Epithelial cell of prostate (primary cell): ENCODE measurements at regions not wholly inside any gene's neighbourhood (a gene's known extent, or its start where the extent isn't known, plus 50 kb on each side); places are given as distances from the start of the nearest gene placed in this dataset.

Experiments
- DNase-seq: peaks from one replicate; pipeline ENCODE4 v3.0.0-alpha.2; 2011; ENCODE audit warnings: low read depth, low spot score
- H3K27ac ChIP-seq: fragments of 450-650 bp; 2 replicates; pipeline ENCODE4 v1.5.1; 2017; ENCODE audit warnings: mild to moderate bottlenecking

GRCh38 chr14:98606041-98606640 lies 665.9 kb downstream of the BCL11B start:
- no peak for DNase-seq
- H3K27ac ChIP-seq: no peak overlapping the region

- no peak overlapping the region for H3K27ac ChIP-seq
- DNase-seq: no peak
These were observed 665.2 kb downstream of the BCL11B start for GRCh38 chr14:98606816-98607215.

DNA sequence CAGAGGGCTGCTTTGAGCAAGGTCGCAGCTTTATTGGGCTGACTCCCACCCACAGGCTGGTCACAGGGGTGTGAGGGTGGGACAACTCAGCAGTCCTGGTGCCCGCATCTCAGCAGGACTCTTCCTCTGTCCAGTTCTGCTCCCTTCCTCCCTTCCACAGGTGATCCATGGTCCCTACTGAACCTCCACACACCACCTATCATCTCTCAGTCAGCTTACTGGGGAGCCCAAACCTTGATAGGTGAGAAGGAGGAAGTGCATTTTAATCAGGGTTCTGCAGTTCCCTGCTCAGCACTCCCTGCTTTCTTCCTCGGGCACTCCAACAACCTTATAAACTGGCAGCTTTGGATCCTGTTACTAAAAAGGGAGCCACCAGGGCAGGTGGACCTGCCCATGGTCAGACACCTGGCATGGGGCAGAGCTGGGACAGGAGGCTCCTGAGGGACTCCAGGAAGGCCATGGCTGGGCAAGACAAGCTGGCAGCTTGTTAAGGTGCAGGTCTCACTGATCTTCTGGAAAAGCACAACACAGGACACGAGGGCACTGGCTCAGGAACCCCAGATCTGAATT lies 664.6 kb downstream of the BCL11B start:
- no peak for DNase-seq
- no peak overlapping the region for H3K27ac ChIP-seq

DNA sequence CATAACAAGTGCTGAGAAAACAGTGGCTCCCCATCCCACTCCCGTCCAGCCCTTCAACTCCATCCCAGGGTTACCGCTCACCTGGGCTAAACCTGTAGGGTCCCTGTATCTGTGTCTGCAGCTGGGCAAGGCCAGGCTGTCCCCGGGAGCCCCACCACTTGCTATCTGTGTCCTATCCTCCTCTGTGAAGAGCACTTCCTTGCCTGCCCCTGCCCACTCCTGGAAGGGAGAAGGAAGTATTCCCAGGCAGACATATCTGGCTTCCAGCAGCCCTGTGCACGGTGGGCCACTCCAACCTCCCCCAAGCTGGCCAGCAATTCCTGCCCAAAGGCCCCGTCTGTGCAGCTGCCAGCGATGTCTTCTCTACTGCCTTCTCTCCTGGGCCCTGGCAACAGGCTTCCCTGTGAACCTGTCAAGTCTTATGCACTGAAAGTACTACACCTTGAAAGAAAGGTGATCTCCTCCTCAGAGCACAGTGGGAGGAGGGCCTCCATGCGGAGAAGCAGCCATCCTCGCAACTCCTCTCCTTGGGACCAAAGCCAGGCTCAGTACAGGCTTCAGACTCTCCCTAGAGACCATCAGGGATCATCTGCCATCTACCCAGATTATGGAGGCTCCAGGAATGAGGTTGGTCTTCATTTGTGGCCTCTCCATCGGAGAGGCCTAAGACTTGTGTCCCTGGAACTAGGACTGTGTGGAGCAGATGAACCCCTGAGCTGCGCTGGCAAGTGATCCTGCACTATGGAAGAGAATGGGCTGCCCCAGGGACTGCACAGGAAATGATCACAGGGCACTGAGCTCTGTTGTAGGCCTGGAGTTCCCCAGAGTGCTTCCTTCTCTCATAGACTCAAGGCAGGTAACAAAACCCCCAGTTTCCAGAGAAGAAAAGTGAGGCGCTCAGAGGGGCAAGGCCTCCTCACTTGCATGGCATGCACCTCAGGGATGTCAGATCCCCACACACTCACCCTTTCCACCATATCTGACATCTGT lies 663.6 kb downstream of the BCL11B start:
- DNase-seq: no peak
- H3K27ac ChIP-seq: no peak overlapping the region

DNA sequence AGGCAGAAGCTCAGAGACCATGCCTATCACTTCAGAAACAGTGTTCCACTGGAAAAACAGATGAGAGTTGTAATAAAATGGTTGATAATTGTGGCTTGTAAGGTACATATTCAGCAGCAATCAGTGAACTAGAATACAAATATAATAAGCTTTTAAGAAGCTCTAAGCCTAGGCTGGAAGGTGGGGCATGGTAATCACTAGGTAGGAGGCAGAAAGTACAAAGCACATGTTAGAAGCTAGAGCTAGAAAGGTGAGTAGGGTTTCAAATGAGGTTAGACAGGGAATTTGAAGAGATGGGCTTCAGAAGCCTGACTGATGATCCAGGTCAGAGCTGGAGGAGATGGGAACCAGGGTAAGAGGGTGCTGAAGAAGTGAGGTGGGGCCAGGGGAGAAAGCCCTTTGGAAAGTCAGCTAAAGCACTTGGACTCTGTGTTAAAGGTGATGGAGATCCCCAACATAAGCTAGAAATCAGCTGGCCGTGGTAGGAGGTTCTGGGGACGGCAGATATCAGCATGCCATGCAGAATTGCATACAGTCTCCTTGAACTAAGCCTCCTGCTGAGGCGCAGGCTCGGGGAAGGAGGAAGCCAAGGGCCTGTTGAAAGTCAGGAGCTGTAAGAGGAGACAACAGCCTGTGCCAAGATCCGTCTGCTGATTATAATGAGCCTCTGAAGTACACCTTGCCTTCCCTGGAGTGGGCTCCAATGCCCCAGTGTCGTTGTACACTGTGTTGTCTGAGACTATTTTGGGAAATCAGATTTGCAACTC lies 659.4 kb downstream of the BCL11B start:
- no peak for DNase-seq
- H3K27ac ChIP-seq: no peak overlapping the region

GRCh38 chr14:98614741-98615140 lies 657.3 kb downstream of the BCL11B start:
- H3K27ac ChIP-seq: no peak overlapping the region
- DNase-seq: no peak

GRCh38 chr14:98622208-98623051 lies 649.6 kb downstream of the BCL11B start:
- H3K27ac ChIP-seq: no peak overlapping the region
- DNase-seq: no peak

- no peak for DNase-seq
These were observed 648.1 kb downstream of the BCL11B start for GRCh38 chr14:98623788-98624415.

DNA sequence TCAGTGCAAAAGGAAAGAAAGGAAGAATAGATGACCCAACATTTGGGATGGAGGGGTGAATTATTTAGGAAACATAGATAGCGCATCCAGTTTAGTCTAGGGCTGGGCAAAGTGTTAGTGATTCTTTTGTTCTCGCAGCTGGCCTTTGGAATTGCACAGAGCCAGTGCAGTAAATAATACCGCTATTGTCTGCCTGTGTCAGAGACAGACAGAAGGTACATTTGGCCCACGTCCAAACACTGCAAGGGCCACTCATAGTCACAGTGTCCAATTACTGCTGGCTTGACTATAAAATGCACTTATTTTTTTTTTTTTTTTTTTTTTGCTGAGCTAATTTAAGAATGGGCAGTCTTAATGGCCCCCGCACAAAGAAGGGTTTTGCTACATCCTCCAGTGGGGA lies 638.6 kb downstream of the BCL11B start:
- no peak overlapping the region for H3K27ac ChIP-seq
- DNase-seq: no peak

More at GRCh38 chr14:98623788-98624415, 648.1 kb downstream of the BCL11B start:
- H3K27ac ChIP-seq: no peak overlapping the region

- H3K27ac ChIP-seq: no peak overlapping the region
- no peak for DNase-seq
These were observed 637.8 kb downstream of the BCL11B start for GRCh38 chr14:98634043-98634820.

- H3K27ac ChIP-seq: no peak overlapping the region
- DNase-seq: no peak
These were observed 633.6 kb downstream of the BCL11B start for GRCh38 chr14:98638366-98638765.

GRCh38 chr14:98647754-98648153 lies 624.2 kb downstream of the BCL11B start:
- DNase-seq: no peak
- no peak overlapping the region for H3K27ac ChIP-seq

GRCh38 chr14:98651037-98651436 lies 621.0 kb downstream of the BCL11B start:
- DNase-seq: no peak

GRCh38 chr14:98665007-98665406 lies 607.0 kb downstream of the BCL11B start:
- no peak overlapping the region for H3K27ac ChIP-seq
- DNase-seq: no peak

More at GRCh38 chr14:98651037-98651436, 621.0 kb downstream of the BCL11B start:
- H3K27ac ChIP-seq: no peak overlapping the region

- DNase-seq: no peak
- no peak overlapping the region for H3K27ac ChIP-seq
These were observed 605.5 kb downstream of the BCL11B start for GRCh38 chr14:98666545-98666944.

GRCh38 chr14:98682033-98682432 lies 590.0 kb downstream of the BCL11B start:
- H3K27ac ChIP-seq: no peak overlapping the region
- DNase-seq: no peak

GRCh38 chr14:98682726-98683125 lies 589.3 kb downstream of the BCL11B start:
- H3K27ac ChIP-seq: no peak overlapping the region
- DNase-seq: no peak

- no peak for DNase-seq
- H3K27ac ChIP-seq: no peak overlapping the region
These were observed 587.5 kb downstream of the BCL11B start for GRCh38 chr14:98684468-98684867.
